ENCODE measurements at regions not wholly inside any gene's neighbourhood (a gene's known extent, or its start where the extent isn't known, plus 50 kb on each side); places are given as distances from the start of the nearest gene placed in this dataset.

DNA sequence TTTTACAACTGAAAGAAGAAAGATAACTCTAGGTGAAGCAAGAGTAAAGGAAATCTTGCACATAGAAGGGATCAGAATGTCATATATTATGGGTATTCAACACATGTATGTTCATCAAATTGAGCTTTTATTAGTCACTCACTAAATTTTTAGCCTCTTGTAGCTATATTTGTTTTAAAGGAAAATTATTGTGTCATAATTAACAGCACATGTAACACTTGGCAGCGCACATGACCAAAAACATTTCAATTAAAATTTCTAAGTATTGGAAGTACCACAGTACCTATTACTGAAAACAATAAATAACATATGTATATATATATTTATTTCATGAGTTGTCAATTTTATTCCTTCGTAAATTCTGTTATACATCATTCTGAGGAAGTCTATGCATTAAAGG, 2800.4 kb downstream of the PCDH9 start:
- CTCF ChIA-PET, result interaction anchor here (1.4 kb wide), 1 partner anchor 8 kb away, joined by 5 read pairs; no protein-coding TSS in a partner anchor
- TF ChIP-seq, protein P1, sequence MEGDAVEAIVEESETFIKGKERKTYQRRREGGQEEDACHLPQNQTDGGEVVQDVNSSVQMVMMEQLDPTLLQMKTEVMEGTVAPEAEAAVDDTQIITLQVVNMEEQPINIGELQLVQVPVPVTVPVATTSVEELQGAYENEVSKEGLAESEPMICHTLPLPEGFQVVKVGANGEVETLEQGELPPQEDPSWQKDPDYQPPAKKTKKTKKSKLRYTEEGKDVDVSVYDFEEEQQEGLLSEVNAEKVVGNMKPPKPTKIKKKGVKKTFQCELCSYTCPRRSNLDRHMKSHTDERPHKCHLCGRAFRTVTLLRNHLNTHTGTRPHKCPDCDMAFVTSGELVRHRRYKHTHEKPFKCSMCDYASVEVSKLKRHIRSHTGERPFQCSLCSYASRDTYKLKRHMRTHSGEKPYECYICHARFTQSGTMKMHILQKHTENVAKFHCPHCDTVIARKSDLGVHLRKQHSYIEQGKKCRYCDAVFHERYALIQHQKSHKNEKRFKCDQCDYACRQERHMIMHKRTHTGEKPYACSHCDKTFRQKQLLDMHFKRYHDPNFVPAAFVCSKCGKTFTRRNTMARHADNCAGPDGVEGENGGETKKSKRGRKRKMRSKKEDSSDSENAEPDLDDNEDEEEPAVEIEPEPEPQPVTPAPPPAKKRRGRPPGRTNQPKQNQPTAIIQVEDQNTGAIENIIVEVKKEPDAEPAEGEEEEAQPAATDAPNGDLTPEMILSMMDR (IDR thresholded peaks at IDR 0.05; ENCODE audit: control extremely low read depth, extremely low read depth, low read depth, missing control alignments), result no peak
- POLR2A ChIA-PET, result no interaction called here
- no peak for DNase-seq (ENCODE audit: extremely low spot score)

DNA sequence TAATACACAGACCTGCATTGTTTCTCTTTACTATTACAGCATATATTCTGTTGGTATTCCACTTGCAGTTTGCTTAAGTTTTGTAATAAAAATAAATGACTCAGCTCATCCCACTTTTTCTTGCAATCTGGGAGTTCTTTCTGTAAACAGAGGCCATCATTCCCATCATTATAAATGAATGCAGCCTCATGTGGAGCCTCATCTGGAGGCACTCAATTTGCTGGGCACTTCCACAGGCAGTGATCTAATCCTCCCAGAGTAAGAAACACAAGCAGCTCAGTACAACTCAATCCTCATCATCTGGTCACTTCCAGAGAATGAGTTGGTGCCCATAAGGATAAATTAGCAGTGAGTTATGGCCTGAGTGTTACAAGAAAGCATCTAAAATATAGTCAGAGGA, 2801.9 kb downstream of the PCDH9 start:
- TF ChIP-seq, protein P1 (IDR thresholded peaks at IDR 0.05; ENCODE audit: control extremely low read depth, extremely low read depth, low read depth, missing control alignments), result no peak
- ChIA-PET CTCF (interaction anchor here (1.4 kb wide), 1 partner anchor 10 kb away, joined by 5 read pairs; no protein-coding TSS in a partner anchor), POLR2A (no interaction called here)
- DNase-seq (ENCODE audit: extremely low spot score), result no peak

DNA sequence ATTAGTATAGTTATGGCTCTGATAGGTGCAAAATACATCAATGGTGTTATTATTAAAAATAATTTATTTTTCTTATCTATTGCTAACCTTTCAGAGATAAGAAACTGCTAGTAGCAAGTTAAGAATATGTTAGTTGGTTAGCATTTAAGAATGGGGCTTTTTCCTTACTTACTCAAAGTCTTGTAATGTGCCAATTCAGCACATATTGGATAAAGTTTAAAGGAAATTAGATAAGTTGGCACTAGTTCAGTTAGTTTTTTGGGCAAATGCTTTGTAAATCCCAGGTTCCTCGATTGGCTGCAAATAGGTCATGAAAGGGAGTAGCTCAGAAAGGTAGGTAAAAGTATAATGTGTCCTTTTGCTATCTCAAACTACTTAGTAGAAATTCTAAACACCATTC, 2806.7 kb downstream of the PCDH9 start:
- ChIA-PET CTCF (interaction anchor here (1.4 kb wide), 1 partner anchor 24 kb away, joined by 3 read pairs; no protein-coding TSS in a partner anchor), POLR2A (no interaction called here)
- DNase-seq (ENCODE audit: extremely low spot score), result no peak
- TF ChIP-seq, protein P1 (IDR thresholded peaks at IDR 0.05; ENCODE audit: control extremely low read depth, extremely low read depth, low read depth, missing control alignments), result no peak

DNA sequence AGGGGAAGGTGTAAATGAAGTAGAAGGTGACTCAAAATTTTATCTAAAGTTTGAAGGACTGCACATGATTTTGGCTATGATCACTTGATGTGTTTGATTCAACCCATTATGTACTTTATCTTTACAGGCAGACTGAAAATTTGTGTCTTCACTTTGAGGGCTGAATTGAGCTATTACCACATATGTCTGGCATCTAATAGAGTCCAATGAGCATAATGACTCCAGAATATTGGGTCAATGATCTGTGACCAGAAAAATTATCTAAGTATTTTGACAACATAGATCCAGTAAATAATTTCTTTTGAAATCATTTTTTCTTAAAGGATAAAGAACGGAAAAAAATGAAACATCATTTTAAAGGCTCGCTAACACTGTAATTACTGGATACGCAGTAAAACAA, 2810.0 kb downstream of the PCDH9 start:
- TF ChIP-seq, protein P1 (IDR thresholded peaks at IDR 0.05; ENCODE audit: control extremely low read depth, extremely low read depth, low read depth, missing control alignments), result no peak
- POLR2A ChIA-PET, result no interaction called here
- CTCF ChIA-PET, result no interaction called here
- no peak for DNase-seq (ENCODE audit: extremely low spot score)

DNA sequence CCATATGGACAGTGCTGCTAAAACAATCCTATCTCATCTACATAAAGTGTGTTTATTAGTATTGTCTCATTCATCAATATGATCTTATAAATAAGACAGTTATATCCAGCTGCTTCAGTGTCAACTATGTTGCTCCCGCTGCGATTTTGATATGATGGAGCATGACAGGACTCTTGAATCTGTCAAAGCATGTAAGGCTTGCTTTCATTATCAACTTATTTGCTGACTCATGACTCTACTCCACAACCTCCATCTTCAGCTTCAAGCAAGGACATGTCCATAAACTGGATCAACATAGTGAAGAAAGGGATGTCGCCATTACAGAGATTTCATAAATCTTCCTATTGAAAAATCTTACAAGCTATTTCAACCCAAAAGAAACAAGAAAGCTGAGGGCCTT, 2812.6 kb downstream of the PCDH9 start:
- TF ChIP-seq, protein P1 (IDR thresholded peaks at IDR 0.05; ENCODE audit: control extremely low read depth, extremely low read depth, low read depth, missing control alignments), result no peak

DNA sequence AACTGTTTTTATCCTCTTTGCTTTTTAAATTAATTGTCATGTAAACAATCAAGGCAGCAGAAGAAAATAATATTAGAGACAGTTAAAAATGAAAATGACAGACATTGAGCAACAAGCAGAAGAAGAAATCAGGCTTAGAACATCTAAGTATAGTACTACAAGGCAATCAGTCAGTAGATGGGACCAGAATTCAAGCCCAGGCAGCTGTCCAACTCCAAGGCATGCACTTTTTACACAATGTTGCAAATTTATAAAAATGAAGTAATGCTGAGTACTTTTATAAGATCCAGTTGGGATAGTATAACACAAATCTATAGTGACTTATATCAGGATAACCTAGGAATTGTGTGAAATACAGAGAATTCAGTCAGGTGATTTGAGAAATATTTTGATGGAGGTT, 2815.8 kb downstream of the PCDH9 start:
- POLR2A ChIA-PET, result no interaction called here
- no peak for DNase-seq (ENCODE audit: extremely low spot score)
- TF ChIP-seq, protein P1 (IDR thresholded peaks at IDR 0.05; ENCODE audit: control extremely low read depth, extremely low read depth, low read depth, missing control alignments), result no peak
- CTCF ChIA-PET, result no interaction called here

More for the DNA sequence above, 2812.6 kb downstream of the PCDH9 start:
- ChIA-PET CTCF (interaction anchor here (1.1 to 1.4 kb wide), 2 partner anchors 9 to 11 kb away, joined by 3 to 4 read pairs; no protein-coding TSS in a partner anchor), POLR2A (no interaction called here)
- no peak for DNase-seq (ENCODE audit: extremely low spot score)

DNA sequence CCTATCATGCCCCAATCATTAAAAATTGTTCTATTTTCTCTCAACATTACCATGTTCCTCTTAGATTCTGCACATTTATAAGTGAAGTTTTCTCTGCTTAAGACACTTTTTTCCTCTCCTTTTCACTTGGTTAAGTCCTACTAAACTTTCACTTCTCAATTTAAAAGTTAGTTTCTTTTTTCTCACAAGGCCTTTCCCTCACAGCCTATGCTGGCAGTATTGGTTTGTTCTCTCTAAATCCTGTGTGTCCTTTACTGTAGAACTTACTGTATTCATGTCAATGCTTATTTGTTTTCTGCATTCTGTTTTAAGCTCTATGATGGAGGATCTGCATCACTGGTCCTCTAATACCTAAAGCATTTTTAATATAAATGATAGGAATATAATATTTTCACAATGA, 2816.6 kb downstream of the PCDH9 start:
- DNase-seq (ENCODE audit: extremely low spot score), result no peak
- TF ChIP-seq, protein P1 (IDR thresholded peaks at IDR 0.05; ENCODE audit: control extremely low read depth, extremely low read depth, low read depth, missing control alignments), result no peak
- CTCF ChIA-PET, result no interaction called here
- POLR2A ChIA-PET, result no interaction called here
